ENCODE measurements at regions not wholly inside any gene's neighbourhood (a gene's known extent, or its start where the extent isn't known, plus 50 kb on each side); places are given as distances from the start of the nearest gene placed in this dataset.

GRCh38 chr14:51784466-51784865, 75.9 kb upstream of the GNG2 start:
- Histone ChIP-seq H3K79me2 (ENCODE audit: insufficient read depth, low read length) (no peaks in the 10 kb centered on the region), H3K4me2 (ENCODE audit: insufficient read depth, low read length) (no peak overlapping the region), H3K36me3 (ENCODE audit: insufficient read depth, low read length) (no peaks in the 10 kb centered on the region), H2AFZ (ENCODE audit: low read depth, low read length) (no peak overlapping the region), H3K9ac (ENCODE audit: low read depth, low read length) (no peak overlapping the region), H3K27ac (ENCODE audit: low read length) (no peak overlapping the region), H3K9me3 (ENCODE audit: insufficient read depth, low read length, severe bottlenecking) (peaks cover 21% of the 10 kb centered on the region), H3K27me3 (ENCODE audit: insufficient read depth, low read length, poor library complexity) (no peaks in the 10 kb centered on the region), H4K20me1 (ENCODE audit: insufficient read depth, low read length) (no peaks in the 10 kb centered on the region), H3K4me1 (ENCODE audit: insufficient read depth, low read length) (peaks cover 11% of the 10 kb centered on the region), H3K4me3 (ENCODE audit: low read depth in 1 of 2, low read length in 2 of 2) (no peak overlapping the region)
- DNase-seq = no peak
- no peak for ATAC-seq (ENCODE audit: insufficient read depth, low read depth)
- TF ChIP-seq EZH2 (IDR thresholded peaks at IDR 0.05; ENCODE audit: borderline replicate concordance, low read depth, low read length, severe bottlenecking) (no peak), CTCF (IDR thresholded peaks at IDR 0.05; ENCODE audit: borderline replicate concordance, extremely low read depth, low read length, poor library complexity, severe bottlenecking) (no peak)

- Histone ChIP-seq H3K4me3 (ENCODE audit: low read depth in 1 of 2, low read length in 2 of 2) (no peak overlapping the region), H4K20me1 (ENCODE audit: insufficient read depth, low read length) (no peaks in the 10 kb centered on the region), H3K36me3 (ENCODE audit: insufficient read depth, low read length) (no peaks in the 10 kb centered on the region), H3K79me2 (ENCODE audit: insufficient read depth, low read length) (no peaks in the 10 kb centered on the region), H3K4me2 (ENCODE audit: insufficient read depth, low read length) (no peak overlapping the region), H3K4me1 (ENCODE audit: insufficient read depth, low read length) (no peaks in the 10 kb centered on the region), H3K27ac (ENCODE audit: low read length) (no peak overlapping the region), H3K27me3 (ENCODE audit: insufficient read depth, low read length, poor library complexity) (no peaks in the 10 kb centered on the region), H3K9ac (ENCODE audit: low read depth, low read length) (no peak overlapping the region), H3K9me3 (ENCODE audit: insufficient read depth, low read length, severe bottlenecking) (peaks cover 21% of the 10 kb centered on the region), H2AFZ (ENCODE audit: low read depth, low read length) (no peak overlapping the region)
- DNase-seq (no peak), ATAC-seq (ENCODE audit: insufficient read depth, low read depth) (no peak)
- TF ChIP-seq CTCF (IDR thresholded peaks at IDR 0.05; ENCODE audit: borderline replicate concordance, extremely low read depth, low read length, poor library complexity, severe bottlenecking) (no peak), EZH2 (IDR thresholded peaks at IDR 0.05; ENCODE audit: borderline replicate concordance, low read depth, low read length, severe bottlenecking) (no peak)
Measured at GRCh38 chr14:51786227-51786626, 74.2 kb upstream of the GNG2 start.

DNA sequence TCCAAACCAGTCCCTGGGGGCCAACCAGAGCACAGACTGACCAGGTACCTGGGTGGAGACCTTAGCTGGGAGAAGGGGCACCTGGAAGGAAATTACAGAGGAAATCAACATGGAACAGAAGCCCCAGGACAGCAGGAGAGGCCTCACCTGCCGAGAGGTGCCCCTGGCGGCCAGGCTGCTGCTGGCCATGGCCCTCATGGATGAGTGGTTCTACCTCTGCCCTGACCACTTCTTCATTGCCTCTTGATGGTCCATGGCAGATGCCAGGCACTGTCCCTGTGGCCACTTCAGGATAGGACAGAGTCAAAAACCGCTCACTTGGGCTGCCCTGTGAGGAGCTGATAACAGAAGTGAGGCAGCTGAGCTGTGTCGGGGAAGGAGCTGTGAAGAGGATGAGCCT, 73.1 kb upstream of the GNG2 start:
- H3K27ac ChIP-seq (ENCODE audit: low read length) = no peak overlapping the region
- ATAC-seq (ENCODE audit: insufficient read depth, low read depth) (no peak), DNase-seq (no peak)
- H3K36me3 ChIP-seq (ENCODE audit: insufficient read depth, low read length) = no peaks in the 10 kb centered on the region
- H2AFZ ChIP-seq (ENCODE audit: low read depth, low read length) = no peak overlapping the region
- no peaks in the 10 kb centered on the region for H4K20me1 ChIP-seq (ENCODE audit: insufficient read depth, low read length)
- no peaks in the 10 kb centered on the region for H3K79me2 ChIP-seq (ENCODE audit: insufficient read depth, low read length)
- H3K9ac ChIP-seq (ENCODE audit: low read depth, low read length) = no peak overlapping the region
- H3K4me1 ChIP-seq (ENCODE audit: insufficient read depth, low read length) = no peaks in the 10 kb centered on the region
- TF ChIP-seq EZH2 (IDR thresholded peaks at IDR 0.05; ENCODE audit: borderline replicate concordance, low read depth, low read length, severe bottlenecking) (no peak), CTCF (IDR thresholded peaks at IDR 0.05; ENCODE audit: borderline replicate concordance, extremely low read depth, low read length, poor library complexity, severe bottlenecking) (no peak)
- peaks cover 21% of the 10 kb centered on the region for H3K9me3 ChIP-seq (ENCODE audit: insufficient read depth, low read length, severe bottlenecking)
- H3K4me3 ChIP-seq (ENCODE audit: low read depth in 1 of 2, low read length in 2 of 2) = no peak overlapping the region
- no peaks in the 10 kb centered on the region for H3K27me3 ChIP-seq (ENCODE audit: insufficient read depth, low read length, poor library complexity)
- no peak overlapping the region for H3K4me2 ChIP-seq (ENCODE audit: insufficient read depth, low read length)

- no peak overlapping the region for H3K4me2 ChIP-seq (ENCODE audit: insufficient read depth, low read length)
Measured at GRCh38 chr14:51789114-51789513, 71.3 kb upstream of the GNG2 start.

More at GRCh38 chr14:51789114-51789513, 71.3 kb upstream of the GNG2 start:
- no peak for ATAC-seq (ENCODE audit: insufficient read depth, low read depth)
- no peaks in the 10 kb centered on the region for H4K20me1 ChIP-seq (ENCODE audit: insufficient read depth, low read length)
- no peaks in the 10 kb centered on the region for H3K4me1 ChIP-seq (ENCODE audit: insufficient read depth, low read length)
- DNase-seq = no peak
- no peaks in the 10 kb centered on the region for H3K27me3 ChIP-seq (ENCODE audit: insufficient read depth, low read length, poor library complexity)
- H3K9me3 ChIP-seq (ENCODE audit: insufficient read depth, low read length, severe bottlenecking) = peaks cover 21% of the 10 kb centered on the region
- H3K4me3 ChIP-seq (ENCODE audit: low read depth in 1 of 2, low read length in 2 of 2) = no peak overlapping the region
- no peaks in the 10 kb centered on the region for H3K79me2 ChIP-seq (ENCODE audit: insufficient read depth, low read length)
- H2AFZ ChIP-seq (ENCODE audit: low read depth, low read length) = no peak overlapping the region
- no peak overlapping the region for H3K27ac ChIP-seq (ENCODE audit: low read length)
- no peaks in the 10 kb centered on the region for H3K36me3 ChIP-seq (ENCODE audit: insufficient read depth, low read length)
- no peak for TF ChIP-seq CTCF (IDR thresholded peaks at IDR 0.05; ENCODE audit: borderline replicate concordance, extremely low read depth, low read length, poor library complexity, severe bottlenecking)
- no peak for TF ChIP-seq EZH2 (IDR thresholded peaks at IDR 0.05; ENCODE audit: borderline replicate concordance, low read depth, low read length, severe bottlenecking)
- no peak overlapping the region for H3K9ac ChIP-seq (ENCODE audit: low read depth, low read length)

All from DND-41 (cell line).